ENCODE measurements at regions not wholly inside any gene's neighbourhood (a gene's known extent, or its start where the extent isn't known, plus 50 kb on each side); places are given as distances from the start of the nearest gene placed in this dataset.

DNA sequence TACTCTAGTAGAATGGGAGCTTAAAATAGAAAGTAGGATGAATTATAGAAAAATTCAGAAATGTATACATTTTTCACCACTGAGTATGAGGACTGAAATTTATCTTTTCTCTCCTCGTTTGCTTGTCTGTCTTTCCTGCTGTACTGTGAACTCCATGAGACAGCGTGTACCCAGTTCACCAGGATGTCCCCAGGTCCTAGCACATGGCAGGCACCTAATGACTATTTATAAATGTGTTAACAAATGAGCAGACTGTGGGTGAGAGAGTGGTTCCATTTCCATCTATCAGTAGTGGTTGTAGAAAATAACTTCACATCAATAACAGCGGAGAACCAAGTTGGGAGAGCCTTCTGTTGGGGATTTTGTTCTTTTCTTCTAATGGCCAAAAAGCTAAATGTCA lies 106.3 kb downstream of the NUS1 start:
- DNase-seq = no peak
- Mint-ChIP-seq H3K27ac (no peak overlapping the region), H3K27me3 (ENCODE audit: low read depth) (no peaks in the 10 kb centered on the region), H3K36me3 (ENCODE audit: insufficient read depth in 1 of 3, low read depth in 3 of 3) (no peaks in the 10 kb centered on the region), H3K4me3 (no peak overlapping the region), H3K9me3 (no peaks in the 10 kb centered on the region), H3K4me1 (peaks cover 7% of the 10 kb centered on the region in 2 experiments)
- Histone ChIP-seq H3K4me1 (ENCODE audit: insufficient read depth, low read length) (no peaks in the 10 kb centered on the region), H3K27ac (ENCODE audit: insufficient read length, low read depth, low read length) (no peak overlapping the region), H4K5ac (ENCODE audit: insufficient read length, low read depth, low read length) (no peak overlapping the region), H3K9me3 (ENCODE audit: control insufficient read depth, low read depth, low read length) (no peaks in the 10 kb centered on the region), H3T11ph (ENCODE audit: low read length) (no peak overlapping the region), H4K20me1 (ENCODE audit: control insufficient read depth, insufficient read depth, insufficient read length) (no peaks in the 10 kb centered on the region), H3K23ac (ENCODE audit: insufficient read length, low read depth, low read length) (no peak overlapping the region), H4K8ac (replicated peaks; ENCODE audit: insufficient read length, low read depth, low read length) (no peak overlapping the region), H3K4me2 (ENCODE audit: insufficient read depth, insufficient read length, low read length) (no peak overlapping the region), H3K56ac (ENCODE audit: insufficient read length, low read depth, low read length) (no peak overlapping the region), H3K27me3 (ENCODE audit: insufficient read depth, low read length) (no peaks in the 10 kb centered on the region), H2BK120ac (ENCODE audit: low read depth, low read length, poor library complexity, severe bottlenecking) (no peak overlapping the region), H2AK5ac (ENCODE audit: insufficient read length, low read length) (no peak overlapping the region), H2BK20ac (ENCODE audit: low read depth, low read length, poor library complexity, severe bottlenecking) (no peak overlapping the region), H2AFZ (ENCODE audit: low read length) (no peak overlapping the region), H3K14ac (ENCODE audit: insufficient read depth, low read length) (no peak overlapping the region), H3K4ac (ENCODE audit: low read depth, low read length) (no peak overlapping the region), H2BK12ac (ENCODE audit: insufficient read length, low read depth, low read length) (no peak overlapping the region), H3K9ac (ENCODE audit: extremely low read depth, insufficient read length, low read length) (no peak overlapping the region), H3K79me1 (ENCODE audit: insufficient read depth, low read depth, low read length, poor library complexity, severe bottlenecking) (no peaks in the 10 kb centered on the region), H2BK5ac (ENCODE audit: insufficient read length, low read length) (no peak overlapping the region), H3K23me2 (ENCODE audit: insufficient read length, low read depth, low read length, poor library complexity, severe bottlenecking) (no peaks in the 10 kb centered on the region), H4K91ac (ENCODE audit: insufficient read length, low read depth, low read length) (no peak overlapping the region), H3K79me2 (ENCODE audit: insufficient read depth, low read length) (no peaks in the 10 kb centered on the region), H2BK15ac (ENCODE audit: low read depth, low read length) (no peak overlapping the region), H3K18ac (ENCODE audit: insufficient read length, low read depth, low read length) (no peak overlapping the region)
- no CpG with 5 or more reads among the region's 3 CpGs for WGBS (ENCODE audit: extremely low coverage, insufficient read length, low lambda C conversion rate)
- TF ChIP-seq, protein P1, sequence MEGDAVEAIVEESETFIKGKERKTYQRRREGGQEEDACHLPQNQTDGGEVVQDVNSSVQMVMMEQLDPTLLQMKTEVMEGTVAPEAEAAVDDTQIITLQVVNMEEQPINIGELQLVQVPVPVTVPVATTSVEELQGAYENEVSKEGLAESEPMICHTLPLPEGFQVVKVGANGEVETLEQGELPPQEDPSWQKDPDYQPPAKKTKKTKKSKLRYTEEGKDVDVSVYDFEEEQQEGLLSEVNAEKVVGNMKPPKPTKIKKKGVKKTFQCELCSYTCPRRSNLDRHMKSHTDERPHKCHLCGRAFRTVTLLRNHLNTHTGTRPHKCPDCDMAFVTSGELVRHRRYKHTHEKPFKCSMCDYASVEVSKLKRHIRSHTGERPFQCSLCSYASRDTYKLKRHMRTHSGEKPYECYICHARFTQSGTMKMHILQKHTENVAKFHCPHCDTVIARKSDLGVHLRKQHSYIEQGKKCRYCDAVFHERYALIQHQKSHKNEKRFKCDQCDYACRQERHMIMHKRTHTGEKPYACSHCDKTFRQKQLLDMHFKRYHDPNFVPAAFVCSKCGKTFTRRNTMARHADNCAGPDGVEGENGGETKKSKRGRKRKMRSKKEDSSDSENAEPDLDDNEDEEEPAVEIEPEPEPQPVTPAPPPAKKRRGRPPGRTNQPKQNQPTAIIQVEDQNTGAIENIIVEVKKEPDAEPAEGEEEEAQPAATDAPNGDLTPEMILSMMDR (conservative IDR thresholded peaks at IDR 0.05) = no peak

Data from H9 (cell line).